ENCODE measurements at regions not wholly inside any gene's neighbourhood (a gene's known extent, or its start where the extent isn't known, plus 50 kb on each side); places are given as distances from the start of the nearest gene placed in this dataset.

GRCh38 chr9:109996936-109997580 lies 210.9 kb downstream of the C9orf152 start:
- no peak overlapping the region for H4K8ac ChIP-seq (ENCODE audit: low read depth in 2 of 2, low read length in 2 of 2)
- no peak overlapping the region for H3K18ac ChIP-seq (ENCODE audit: low read depth, low read length)
- no peaks in the 10 kb centered on the region for H3K27me3 ChIP-seq (ENCODE audit: control insufficient read depth, insufficient read depth, low read length)
- H3K9me3 ChIP-seq (ENCODE audit: control insufficient read depth, insufficient read depth, low read length), result peaks cover 5% of the 10 kb centered on the region; the same call in 1 of the 2 replicates
- DNase-seq, result no peak
- no peak overlapping the region for H2BK120ac ChIP-seq (ENCODE audit: low read depth, low read length)
- 0 out of 2 replicates have a peak overlapping the region, but pooled peaks have one; percentile 5 for H3K4ac ChIP-seq (ENCODE audit: low read depth, low read length)
- H2AK5ac ChIP-seq (ENCODE audit: low read depth, low read length), result no peak overlapping the region
- no peak overlapping the region for H3K56ac ChIP-seq (ENCODE audit: extremely low read depth, insufficient read depth, low read length)
- no peak overlapping the region for H2AK9ac ChIP-seq (replicated peaks; ENCODE audit: low read depth, low read length, poor library complexity)
- H3K27ac ChIP-seq (ENCODE audit: insufficient read depth, low read length), result no peak overlapping the region
- no peaks in the 10 kb centered on the region; the same call in 1 of the 2 replicates for H4K20me1 ChIP-seq (ENCODE audit: insufficient read depth, low read length)
- BruUV-seq (replicated peaks), result no TSS peak
- peak overlapping the region; percentile 48; the same call in 1 of the 2 replicates for H3K23ac ChIP-seq (ENCODE audit: low read depth, low read length)
- no peak overlapping the region for H2BK5ac ChIP-seq (ENCODE audit: low read depth, low read length, poor library complexity, severe bottlenecking)
- H3K9me1 ChIP-seq (ENCODE audit: insufficient read depth, low read length), result no peaks in the 10 kb centered on the region; the same call in none of the 2 replicates
- no peak overlapping the region for H3K4me2 ChIP-seq (ENCODE audit: low read depth, low read length)
- no peak for ATAC-seq (ENCODE audit: low read depth)
- dilution Hi-C loops (cut with HindIII; ENCODE audit: low sequenced_read_pairs, unreplicated experiment), result no loop called here
- peaks cover 10 to 26% of the 10 kb centered on the region in 2 experiments for H3K79me1 ChIP-seq (ENCODE audit: low read depth in 1 of 2, low read length in 2 of 2)
- H3K4me3 ChIP-seq (ENCODE audit: insufficient read depth, low read depth, low read length), result no peak overlapping the region
- POLR2A ChIA-PET (ENCODE audit: unreplicated experiment), result no interaction called here
- no peak overlapping the region for H2BK20ac ChIP-seq (ENCODE audit: low read depth, low read length)
- H3K4me1 ChIP-seq (ENCODE audit: control insufficient read depth, insufficient read depth, low read length), result peaks cover 3% of the 10 kb centered on the region; the same call in 1 of the 2 replicates
- H4K91ac ChIP-seq (ENCODE audit: insufficient read depth, low read depth, low read length), result no peak overlapping the region
- H4K5ac ChIP-seq (ENCODE audit: low read depth, low read length), result no peak overlapping the region
- WGBS, 2 experiments (ENCODE audit: extremely low coverage in 2 of 2, insufficient read length in 1 of 2), result no CpG with 5 or more reads among the region's 7 CpGs
- no peak overlapping the region for H3K9ac ChIP-seq (ENCODE audit: low read depth, low read length)
- peaks cover 1% of the 10 kb centered on the region; the same call in 1 of the 2 replicates for H3K36me3 ChIP-seq (ENCODE audit: control insufficient read depth, insufficient read depth, low read length)
- H2AFZ ChIP-seq (replicated peaks; ENCODE audit: low read length, poor library complexity), result no peak overlapping the region
- in situ Hi-C loops (cut with MboI; ENCODE audit: low sequenced_read_pairs), result no loop called here
- TF ChIP-seq BHLHE40 (IDR thresholded peaks at IDR 0.05; ENCODE audit: low read depth, low read length) (no peak), MAZ (IDR thresholded peaks at IDR 0.05; ENCODE audit: borderline replicate concordance, low read depth, low read length) (no peak), CTCF (conservative IDR thresholded peaks at IDR 0.05; ENCODE audit: low read depth, low read length) (no peak), FOS (IDR thresholded peaks at IDR 0.05; ENCODE audit: low read depth, low read length) (no peak), NFE2L2 (IDR thresholded peaks at IDR 0.05; ENCODE audit: low read depth, low read length) (no peak), RFX5 (IDR thresholded peaks at IDR 0.05; ENCODE audit: low read depth, low read length) (no peak), MAFK (IDR thresholded peaks at IDR 0.05; ENCODE audit: low read depth, low read length) (no peak), RCOR1 (IDR thresholded peaks at IDR 0.05; ENCODE audit: insufficient replicate concordance, low read length) (no peak)
- TF ChIP-seq, protein P1, sequence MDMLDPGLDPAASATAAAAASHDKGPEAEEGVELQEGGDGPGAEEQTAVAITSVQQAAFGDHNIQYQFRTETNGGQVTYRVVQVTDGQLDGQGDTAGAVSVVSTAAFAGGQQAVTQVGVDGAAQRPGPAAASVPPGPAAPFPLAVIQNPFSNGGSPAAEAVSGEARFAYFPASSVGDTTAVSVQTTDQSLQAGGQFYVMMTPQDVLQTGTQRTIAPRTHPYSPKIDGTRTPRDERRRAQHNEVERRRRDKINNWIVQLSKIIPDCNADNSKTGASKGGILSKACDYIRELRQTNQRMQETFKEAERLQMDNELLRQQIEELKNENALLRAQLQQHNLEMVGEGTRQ (IDR thresholded peaks at IDR 0.05; ENCODE audit: low read depth, low read length), result no peak
- intact Hi-C loops (cut with micrococcal nuclease), result no loop called here
- CTCF ChIA-PET, result interaction anchor here (1.1 kb wide), 1 partner anchor 15 kb away, joined by 3 read pairs; no protein-coding TSS in a partner anchor
- no peak overlapping the region for H2BK15ac ChIP-seq (ENCODE audit: low read depth, low read length)
- H3K14ac ChIP-seq (replicated peaks; ENCODE audit: low read depth, low read length), result no peak overlapping the region

Data from IMR-90 (cell line).